Tibial nerve (tissue), 4 donors: ENCODE measurements at regions not wholly inside any gene's neighbourhood (a gene's known extent, or its start where the extent isn't known, plus 50 kb on each side); places are given as distances from the start of the nearest gene placed in this dataset.

ENCODE experiments used
- CTCF ChIP-seq, 5 experiments: fragments of 200-600 bp in 3 of 5; fragments of 450-650 bp in 2 of 5; sonication (generic) in 3 of 5; IDR thresholded peaks; one replicate each; pipeline ENCODE4 v1.5.1; 2016 to 2019; ENCODE audit warnings: antibody characterized with exemption in 5 of 5, mild to moderate bottlenecking in 3 of 5, moderate library complexity in 2 of 5
- EP300 ChIP-seq, 2 donors: sonication (generic); formaldehyde crosslinking; IDR thresholded peaks; one replicate each; pipeline ENCODE4 v1.6.1; 2017; ENCODE audit warnings: antibody characterized with exemption in 2 of 2, mild to moderate bottlenecking in 1 of 2
- POLR2A ChIP-seq, 2 donors: fragments of 450-650 bp; IDR thresholded peaks; one replicate each; pipeline ENCODE4 v1.6.1; 2017; ENCODE audit warnings: antibody characterized with exemption in 2 of 2, mild to moderate bottlenecking in 2 of 2, moderate library complexity in 2 of 2

- TF ChIP-seq CTCF (IDR thresholded peaks at IDR 0.05) (no peak), POLR2A (IDR thresholded peaks at IDR 0.05) (no peak), EP300 (IDR thresholded peaks at IDR 0.05) (no peak)
Measured at GRCh38 chr4:104574371-104574770, 79.7 kb upstream of the CXXC4 start.
